HepG2 (cell line): ENCODE measurements at regions not wholly inside any gene's neighbourhood (a gene's known extent, or its start where the extent isn't known, plus 50 kb on each side); places are given as distances from the start of the nearest gene placed in this dataset.

Source experiments
- ATAC-seq: fragments of 200-7000 bp; cut with Tn5 transposase; 3 replicates; pipeline ENCODE4 v1.9.1; 2020; ENCODE audit warnings: mild to moderate bottlenecking, moderate library complexity
- BruUV-seq: library from RNA; stranded (reverse); fragments of 400-500 nt; replicated peaks from 2 replicates; lab custom pipeline; 2021; lab: Mats Ljungman, UMichigan
- CTCF ChIA-PET: fragments of 300-600 bp; formaldehyde crosslinking; extraction: SDS; loops from one replicate; lab custom pipeline; 2021; ENCODE audit warnings: low total read pairs, inconsistent platforms, low intra/inter-chr PET ratio; lab: Yijun Ruan, JAX
- POLR2A ChIA-PET: fragments of 350-600 bp; sonication (Branson Sonifier 250); formaldehyde crosslinking; loops from one replicate; lab custom pipeline; 2020; ENCODE audit warnings: antibody characterized with exemption, inconsistent platforms; lab: Yijun Ruan, JAX
- DNase-seq: peaks from one replicate; pipeline ENCODE4 v3.0.0-alpha.2; 2015; ENCODE audit warnings: low spot score
- FAIRE-seq: peaks from 3 replicates; lab custom pipeline; 2011; peaks lifted over from hg19 to GRCh38; lab: Jason Lieb, UNC
- H2AFZ ChIP-seq: one replicate; pipeline ENCODE4 v1.6.1; 2011; ENCODE audit warnings: low read length, inconsistent platforms
- H3K27ac ChIP-seq: fragments of 300-600 bp; 3 replicates; pipeline ENCODE4 v1.8.0; 2011; ENCODE audit warnings: mixed run types, mild to moderate bottlenecking, mixed read lengths, low read length, inconsistent platforms; ENCODE audit not compliant: insufficient read depth; ENCODE audit errors: extremely low read length
- H3K27me3 ChIP-seq, 2 experiments: fragments of 200-600 bp in 1 of 2; 2 replicates in 1 of 2; 3 replicates in 1 of 2; pipeline versions ENCODE4 v1.6.0 to v1.8.0; 2011; ENCODE audit warnings: low read length in 2 of 2, mild to moderate bottlenecking in 2 of 2, moderate library complexity in 2 of 2, inconsistent platforms in 1 of 2; ENCODE audit not compliant: insufficient read depth in 2 of 2, control insufficient read depth in 1 of 2
- H3K36me3 ChIP-seq, 2 experiments: fragments of 200-600 bp in 1 of 2; replicated peaks in 1 of 2; 2 replicates in 1 of 2; 3 replicates in 1 of 2; pipeline versions ENCODE4 v1.5.1 to v1.8.0; 2011; ENCODE audit warnings: low read length in 2 of 2, inconsistent platforms in 1 of 2; ENCODE audit not compliant: insufficient read depth in 2 of 2, control insufficient read depth in 1 of 2
- H3K4me1 ChIP-seq: 2 replicates; pipeline ENCODE4 v1.5.1; 2012; ENCODE audit warnings: low read length, inconsistent platforms; ENCODE audit not compliant: insufficient read depth
- H3K4me2 ChIP-seq: 2 replicates; pipeline ENCODE4 v1.6.0; 2011; ENCODE audit warnings: low read depth, low read length, inconsistent platforms
- H3K4me3 ChIP-seq, 3 experiments: fragments of 200-600 bp in 1 of 3; sonication (generic), shearing (Covaris generic) in 1 of 3; replicated peaks in 1 of 3; 2 replicates each; pipeline ENCODE4 v1.5.1; 2011 to 2016; ENCODE audit warnings: low read length in 3 of 3, inconsistent platforms in 2 of 3, low read depth in 2 of 3, mild to moderate bottlenecking in 2 of 3, control low read depth in 1 of 3, mixed read lengths in 1 of 3; ENCODE audit not compliant: insufficient read depth in 1 of 3
- H3K79me2 ChIP-seq: one replicate; pipeline ENCODE4 v1.6.1; 2011; ENCODE audit warnings: low read length, inconsistent platforms; ENCODE audit not compliant: insufficient read depth
- H3K9ac ChIP-seq: 2 replicates; pipeline ENCODE4 v1.6.0; 2011; ENCODE audit warnings: mild to moderate bottlenecking, low read depth, low read length, inconsistent platforms; ENCODE audit not compliant: insufficient read depth
- H3K9me3 ChIP-seq: 2 replicates; pipeline ENCODE4 v1.5.1; 2012; ENCODE audit warnings: mild to moderate bottlenecking, low read length
- H4K20me1 ChIP-seq: 2 replicates; pipeline ENCODE4 v1.6.0; 2011; ENCODE audit warnings: inconsistent platforms, mild to moderate bottlenecking, low read length, moderate library complexity; ENCODE audit not compliant: insufficient read depth
- CTCF ChIP-seq: sonication (generic); formaldehyde crosslinking; IDR thresholded peaks from 2 replicates; pipeline ENCODE4 v1.5.0; 2020; ENCODE audit warnings: mild to moderate bottlenecking, missing genetic modification reagents, moderate library complexity
- FOXP1 ChIP-seq, 2 experiments: fragments of 450-650 bp in 1 of 2; IDR thresholded peaks; 2 replicates each; pipeline ENCODE4 v1.6.1; 2017 to 2018; ENCODE audit warnings: antibody characterized with exemption in 1 of 2
- IRF1 ChIP-seq: sonication (generic); formaldehyde crosslinking; IDR thresholded peaks from 2 replicates; pipeline ENCODE4 v1.4.0; 2020; ENCODE audit warnings: low read depth, mild to moderate bottlenecking, missing genetic modification reagents
- IRX3 ChIP-seq: sonication (generic); formaldehyde crosslinking; IDR thresholded peaks from 2 replicates; pipeline ENCODE4 v1.8.1; 2023; ENCODE audit warnings: mild to moderate bottlenecking, low read depth, missing genetic modification reagents, borderline replicate concordance
- MXD1 ChIP-seq: sonication (generic); formaldehyde crosslinking; IDR thresholded peaks from 2 replicates; pipeline ENCODE4 v1.4.0; 2020; ENCODE audit warnings: mild to moderate bottlenecking, missing genetic modification reagents
- PRPF4 ChIP-seq: fragments of 200-400 bp; formaldehyde crosslinking; IDR thresholded peaks from 2 replicates; pipeline ENCODE4 v1.6.1; 2016; ENCODE audit warnings: low read length, low read depth; ENCODE audit not compliant: poor library complexity, severe bottlenecking
- SMARCC2 ChIP-seq: fragments of 450-650 bp; IDR thresholded peaks from 2 replicates; pipeline ENCODE4 v1.6.1; 2017; ENCODE audit warnings: antibody characterized with exemption, mild to moderate bottlenecking
- STAG1 ChIP-seq: sonication (generic); formaldehyde crosslinking; IDR thresholded peaks from 2 replicates; pipeline ENCODE4 v1.4.0; 2020; ENCODE audit warnings: missing genetic modification reagents
- ZBTB42 ChIP-seq: sonication (generic); formaldehyde crosslinking; IDR thresholded peaks from 2 replicates; pipeline ENCODE4 v1.5.0; 2020; ENCODE audit warnings: mild to moderate bottlenecking, missing genetic modification reagents
- ZNF589 ChIP-seq: sonication (generic); formaldehyde crosslinking; conservative IDR thresholded peaks from 2 replicates; pipeline ENCODE4 v1.8.0; 2022; ENCODE audit warnings: mild to moderate bottlenecking, moderate library complexity, missing genetic modification reagents
- WGBS: methylation state at CpG from one replicate; pipeline ENCODE4 v1.1.6; 2017; ENCODE audit warnings: low lambda C conversion rate; 5-methylcytosine and 5-hydroxymethylcytosine counted together
- in situ Hi-C: cut with HindIII; loops from 2 replicates; pipeline ENCODE4 v1.10.0; 2017; ENCODE audit warnings: low pct_unique_long_range_greater_than_20kb; ENCODE audit not compliant: extremely low pct_ligation_motif_present
- intact Hi-C: fragments of 100-400 bp; cut with micrococcal nuclease; formaldehyde crosslinking; loops from one replicate; pipeline ENCODE4 v1.10.0; 2022; ENCODE audit not compliant: unreplicated experiment

GRCh38 chr12:67414011-67414715 lies 145.0 kb downstream of the CAND1 start (continued):
- TF ChIP-seq IRF1 (CRISPR knock-in tag): no peak
- no peak for TF ChIP-seq ZBTB42 (CRISPR knock-in tag)
- TF ChIP-seq FOXP1 (IDR thresholded peaks at IDR 0.05): no peak
- no peak for TF ChIP-seq FOXP1 (CRISPR knock-in tag; IDR thresholded peaks at IDR 0.05)
- TF ChIP-seq IRX3 (CRISPR knock-in tag): no peak
- no peak for TF ChIP-seq SMARCC2
- TF ChIP-seq, all 625 proteins: peak for 0

GRCh38 chr12:67415473-67415872 lies 146.3 kb downstream of the CAND1 start:
- POLR2A ChIA-PET: no interaction called here
- Histone ChIP-seq H3K4me3 (no peak overlapping the region), H4K20me1 (no peaks in the 10 kb centered on the region), H3K9me3 (no peaks in the 10 kb centered on the region), H3K27me3 (no peaks in the 10 kb centered on the region; a peak in 1 of 5 replicates), H3K79me2 (no peaks in the 10 kb centered on the region), H3K9ac (no peak overlapping the region), H3K27ac (no peak overlapping the region), H3K36me3 (no peaks in the 10 kb centered on the region), H3K4me2 (no peak overlapping the region), H3K4me1 (no peaks in the 10 kb centered on the region), H2AFZ (no peak overlapping the region)
- no peak for TF ChIP-seq MXD1
- 0 out of 2 replicates have a peak, but pooled peaks have one; percentile 29 for TF ChIP-seq CTCF (CRISPR knock-in tag)
- no peak for TF ChIP-seq PRPF4
- peak; percentile 36; the same call in 1 of the 2 replicates for TF ChIP-seq STAG1 (CRISPR knock-in tag)
- TF ChIP-seq ZNF589: no peak
- FAIRE-seq: peak; percentile 8
- CTCF ChIA-PET: no interaction called here
- no TSS peak for BruUV-seq
- WGBS: 6% methylated on average over 4 of the region's 4 CpGs
- in situ Hi-C loops (no loop called here), intact Hi-C loops (no loop called here)
- peak; percentile 48; the same call in 1 of the 3 replicates for ATAC-seq
- DNase-seq: peak; percentile 9
